NOMO-1 treated with DMSO at 0.1 percent for 48 hours (cell line): ENCODE measurements at regions not wholly inside any gene's neighbourhood (a gene's known extent, or its start where the extent isn't known, plus 50 kb on each side); places are given as distances from the start of the nearest gene placed in this dataset.

Experiments
- DNase-seq: peaks from one replicate; lab custom pipeline; 2025; ENCODE audit not compliant: unreplicated experiment; lab: John Stamatoyannopoulos, UW

GRCh38 chr20:40806929-40807820 lies 118.1 kb upstream of the MAFB start:
- DNase-seq = no peak

DNA sequence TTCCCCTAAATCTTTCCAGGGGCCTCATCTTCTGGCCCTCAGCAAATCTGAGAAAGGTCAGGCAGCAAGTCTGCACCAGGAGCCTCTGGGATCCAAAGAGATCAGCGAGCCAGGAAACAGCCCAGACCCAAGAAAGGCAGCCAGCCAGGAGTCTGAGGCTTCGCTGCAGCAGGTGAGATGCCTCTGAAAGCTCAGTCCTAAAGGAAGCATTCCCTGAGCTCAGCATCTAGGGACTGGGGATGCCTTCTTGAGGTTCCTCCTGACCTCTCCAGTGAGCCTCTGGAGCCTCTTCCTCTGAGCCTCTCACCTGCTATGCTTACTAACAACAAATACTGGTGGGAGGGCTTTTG lies 118.8 kb upstream of the MAFB start:
- DNase-seq = no peak

- no peak for DNase-seq
These were observed 119.9 kb upstream of the MAFB start for GRCh38 chr20:40808936-40809335.

GRCh38 chr20:40809361-40809760 lies 120.3 kb upstream of the MAFB start:
- DNase-seq = no peak

GRCh38 chr20:40810332-40811000 lies 121.4 kb upstream of the MAFB start:
- no peak for DNase-seq

GRCh38 chr20:40811004-40811403 lies 122.0 kb upstream of the MAFB start:
- no peak for DNase-seq

- DNase-seq = no peak
These were observed 122.8 kb upstream of the MAFB start for GRCh38 chr20:40811660-40812414.

DNA sequence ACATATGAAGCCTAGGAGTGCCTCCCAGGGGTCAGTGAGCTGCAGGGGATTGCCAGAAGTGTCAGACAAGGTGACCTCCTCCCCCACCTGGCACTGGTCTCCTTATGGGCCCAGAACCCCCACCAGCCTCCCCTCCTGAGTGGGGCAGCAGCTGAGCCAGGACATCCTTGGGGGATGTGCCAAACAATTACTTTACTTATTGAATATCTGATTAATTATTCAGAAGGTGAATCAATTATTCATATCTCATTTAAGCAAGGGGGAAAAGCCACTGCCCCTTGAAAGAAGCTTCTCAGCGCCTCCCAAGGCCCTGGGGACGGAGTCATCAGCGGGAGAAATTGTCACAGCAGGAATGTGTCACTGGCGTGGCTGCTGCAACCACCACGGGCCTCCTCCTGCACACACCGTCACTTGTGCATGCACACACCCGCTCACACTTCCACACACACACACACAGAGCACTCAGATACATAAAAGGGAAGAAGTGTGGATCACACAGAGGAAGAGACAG lies 123.4 kb upstream of the MAFB start:
- DNase-seq = no peak

DNA sequence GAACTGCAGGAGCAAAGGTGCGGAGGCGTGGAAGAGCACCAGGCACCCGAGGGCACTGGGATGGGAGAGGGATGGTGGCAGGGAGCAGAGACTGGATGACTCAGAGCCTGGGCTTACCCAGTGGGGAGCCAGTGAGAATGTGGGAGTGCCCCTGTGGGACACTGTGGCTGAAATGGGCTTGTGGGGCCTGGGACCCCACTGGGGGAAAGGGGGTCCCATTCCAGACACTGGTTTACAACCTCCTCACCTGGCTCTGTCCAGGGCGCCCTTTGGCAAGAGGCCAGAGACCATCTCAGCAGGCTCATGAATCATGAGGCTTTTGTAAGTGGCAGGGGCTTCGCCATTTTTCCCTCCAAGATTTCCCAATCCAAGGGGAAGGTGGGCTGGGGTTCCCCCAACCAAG lies 124.0 kb upstream of the MAFB start:
- DNase-seq = no peak

DNA sequence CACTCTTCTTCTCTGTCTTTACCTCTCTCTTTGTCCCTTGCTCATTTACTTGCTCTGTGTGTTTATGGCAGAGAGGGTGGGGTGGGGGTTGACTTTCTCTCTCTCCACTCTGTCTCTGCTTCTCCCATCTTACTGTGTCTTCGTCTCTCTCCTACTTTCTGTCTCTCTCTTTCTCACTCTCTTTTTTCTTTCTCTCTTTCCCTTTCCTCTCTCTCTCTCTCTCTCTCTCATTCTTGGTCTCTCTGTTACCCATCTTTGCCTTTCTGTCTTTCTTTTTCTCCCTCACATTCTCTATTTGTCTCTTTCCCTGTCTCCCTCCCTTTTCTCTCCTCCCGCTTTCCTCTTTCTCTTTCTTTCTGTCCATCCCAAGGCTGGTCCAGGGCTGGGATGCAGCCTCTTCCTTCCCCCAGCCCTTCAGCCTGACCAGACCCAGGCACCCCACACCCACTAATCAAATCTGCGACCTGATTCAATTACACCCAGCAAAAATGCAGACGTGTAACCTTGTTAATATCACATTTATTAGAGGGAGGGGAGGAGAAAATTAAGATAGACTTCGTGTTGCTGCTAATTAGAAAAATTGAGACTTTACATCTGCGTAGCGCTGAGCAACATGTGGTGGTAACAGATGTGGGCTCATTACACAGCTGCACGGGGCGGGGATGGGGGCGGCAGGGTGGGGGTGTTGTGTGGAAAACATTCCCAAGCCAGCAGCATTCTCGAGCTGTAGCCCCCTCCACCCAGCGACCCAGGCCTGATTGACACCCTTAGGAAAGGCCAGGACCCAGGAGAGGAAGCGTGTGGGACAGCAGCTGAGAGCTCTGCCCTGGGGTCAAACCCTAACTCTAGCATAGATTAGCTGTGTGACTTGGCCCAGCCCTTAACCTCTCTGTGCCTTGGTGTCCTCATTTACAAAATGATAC lies 124.9 kb upstream of the MAFB start:
- no peak for DNase-seq

DNA sequence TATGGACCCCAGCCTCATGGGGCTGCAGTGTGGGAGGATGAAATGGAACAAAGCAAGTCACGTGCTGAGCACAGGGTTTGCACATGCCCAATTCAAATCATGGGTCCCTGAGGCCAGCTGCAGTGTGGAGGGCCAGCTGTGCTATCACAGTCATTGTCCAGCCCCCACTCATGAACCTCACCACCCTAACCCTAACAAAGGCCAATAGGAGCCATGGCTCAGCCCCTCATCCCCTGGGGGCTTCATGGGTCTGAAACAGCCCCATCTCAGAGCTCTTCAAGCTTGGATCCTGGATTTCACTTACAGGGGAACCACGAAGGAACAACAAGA lies 125.6 kb upstream of the MAFB start:
- DNase-seq = no peak

- DNase-seq = no peak
These were observed 126.4 kb upstream of the MAFB start for GRCh38 chr20:40815156-40816038.

DNA sequence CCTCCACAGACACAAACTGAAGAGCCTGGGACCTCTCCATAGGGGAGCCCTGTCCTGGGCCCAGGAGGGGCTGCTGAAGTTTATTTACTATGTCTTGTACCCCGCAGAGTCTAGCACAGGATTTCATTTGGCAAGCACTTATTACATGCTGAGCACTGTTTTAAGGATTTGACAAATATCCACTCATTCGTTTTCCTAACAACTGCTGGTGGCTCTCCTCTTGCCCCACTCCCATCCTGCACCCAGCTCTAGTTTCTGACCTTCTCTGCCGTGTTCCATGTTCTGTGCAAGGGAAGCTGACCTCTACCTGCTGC lies 127.0 kb upstream of the MAFB start:
- no peak for DNase-seq

DNA sequence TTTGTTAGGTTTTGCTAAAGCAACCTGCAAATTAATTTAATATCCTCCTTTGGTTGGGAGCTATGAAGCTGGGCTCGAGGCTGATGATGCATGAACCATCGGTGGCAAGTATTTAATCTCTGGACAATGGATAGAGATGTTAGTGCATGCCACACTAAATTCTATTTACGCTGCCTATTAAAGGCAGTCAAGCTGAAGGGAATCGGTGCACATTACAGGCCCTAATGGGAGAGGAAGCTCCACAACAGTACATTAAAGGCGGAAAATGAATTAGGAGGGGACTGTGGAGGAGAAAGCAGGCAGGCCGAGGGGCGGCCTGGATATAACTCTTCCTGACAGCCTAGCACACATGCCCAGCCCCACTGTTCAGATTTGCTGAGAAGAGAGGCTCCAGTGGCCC lies 132.4 kb upstream of the MAFB start:
- no peak for DNase-seq

- no peak for DNase-seq
These were observed 137.7 kb upstream of the MAFB start for GRCh38 chr20:40826699-40827098.

DNA sequence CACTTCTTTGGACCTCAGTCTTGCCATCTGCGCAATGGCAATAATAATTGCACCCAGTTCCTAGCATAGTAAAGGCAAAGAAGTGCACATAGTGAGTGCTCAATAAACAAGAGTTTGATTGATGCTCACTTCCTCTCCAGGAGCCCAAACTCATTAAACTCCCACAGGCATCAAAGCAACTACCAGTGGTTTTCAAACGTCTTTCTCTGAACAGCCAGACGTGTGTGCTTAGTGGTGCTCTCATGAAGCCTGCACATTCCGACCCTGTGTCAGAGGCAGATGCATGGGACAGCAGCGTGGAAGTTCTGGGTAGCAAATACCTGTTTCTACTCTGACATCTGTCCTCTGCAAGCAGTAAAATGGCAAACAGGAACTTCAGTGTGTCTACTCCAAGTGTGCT lies 146.3 kb upstream of the MAFB start:
- no peak for DNase-seq

DNA sequence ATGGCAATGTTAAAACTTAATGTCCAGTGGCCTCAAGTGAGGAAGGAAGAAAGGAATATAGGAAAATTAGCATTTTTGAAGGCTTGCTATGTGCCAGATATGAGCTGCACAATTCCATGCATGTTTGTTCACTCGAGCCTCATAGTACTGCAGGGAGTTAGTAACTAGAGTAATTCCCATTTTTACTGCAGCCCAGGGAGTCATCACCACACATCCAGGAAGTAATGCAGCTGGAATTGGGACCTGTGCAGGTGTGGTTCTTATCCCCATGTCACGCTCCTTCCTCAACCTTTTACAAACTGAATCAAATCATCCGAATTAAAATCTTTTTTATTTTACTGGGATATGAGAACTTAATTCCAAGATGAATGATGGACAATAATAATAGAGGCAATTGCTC lies 149.5 kb upstream of the MAFB start:
- no peak for DNase-seq

DNA sequence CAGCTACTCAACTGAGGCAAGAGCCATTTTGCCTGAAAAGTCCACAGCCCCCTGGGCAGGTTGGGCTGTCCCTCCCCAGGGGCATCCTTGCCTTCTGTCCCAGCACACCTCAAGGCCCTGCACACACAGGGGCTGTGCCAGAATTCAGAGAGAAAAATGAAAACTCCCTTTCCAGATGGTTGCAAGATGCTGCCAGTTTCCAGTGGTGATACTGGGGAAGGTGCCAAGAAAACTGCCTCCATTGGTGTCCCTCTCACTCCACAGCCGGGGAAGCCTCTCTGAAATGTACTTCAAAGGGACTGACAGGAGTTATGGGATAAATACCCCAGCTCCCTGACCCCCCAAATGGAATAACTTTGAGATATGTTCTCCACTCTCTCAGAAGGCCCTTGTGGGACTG lies 154.2 kb upstream of the MAFB start:
- no peak for DNase-seq

DNA sequence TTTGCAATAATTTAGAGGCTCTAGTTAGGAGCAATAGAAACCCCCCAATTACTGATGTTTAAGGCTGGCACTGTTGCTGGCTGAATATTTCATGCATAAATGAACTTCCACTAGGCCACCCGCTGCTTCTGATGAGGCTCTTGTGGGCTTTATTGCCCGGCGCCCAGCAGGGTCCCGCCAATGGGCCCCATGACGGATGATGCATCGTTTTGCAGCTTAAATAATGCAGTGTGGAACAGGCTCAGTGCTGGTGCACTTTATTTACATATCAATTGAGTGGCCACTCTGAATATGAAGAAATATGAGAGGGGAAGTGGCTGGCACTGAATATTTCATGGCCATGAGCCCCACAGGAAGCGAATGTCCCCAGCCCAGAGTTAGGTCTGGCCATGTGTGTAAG lies 155.3 kb upstream of the MAFB start:
- no peak for DNase-seq

- no peak for DNase-seq
These were observed 159.1 kb upstream of the MAFB start for GRCh38 chr20:40848096-40848495.
